GM19324 (cell line): ENCODE measurements at regions not wholly inside any gene's neighbourhood (a gene's known extent, or its start where the extent isn't known, plus 50 kb on each side); places are given as distances from the start of the nearest gene placed in this dataset.

Experiments used
- ATAC-seq: cut with Tn5 transposase; IDR thresholded peaks from one replicate; pipeline ENCODE4 v1.9.1; 2021; ENCODE audit warnings: mild to moderate bottlenecking, moderate library complexity; ENCODE audit not compliant: unreplicated experiment, low FRiP score

GRCh38 chr16:61344791-61345190, 691.4 kb downstream of the CDH8 start:
- ATAC-seq, result no peak

DNA sequence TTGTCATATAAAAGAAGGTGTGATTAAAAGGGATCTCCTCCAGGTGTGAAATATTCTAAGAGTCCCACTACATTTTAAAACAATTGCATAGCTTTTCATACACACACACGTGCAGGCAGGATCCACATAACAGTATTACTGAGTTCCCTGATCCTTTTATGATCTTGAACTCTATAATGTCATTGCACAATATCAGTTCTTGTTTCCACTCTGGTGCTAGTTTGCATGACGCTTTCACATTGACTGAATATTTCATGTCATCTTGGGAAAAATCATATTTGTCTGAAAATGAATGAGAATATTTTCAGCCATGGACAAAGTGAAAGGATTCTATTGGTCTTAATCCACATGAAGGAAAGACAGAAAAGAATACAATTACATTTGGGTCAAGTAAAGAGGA, 703.8 kb downstream of the CDH8 start:
- ATAC-seq, result no peak

- no peak for ATAC-seq
These were observed 712.2 kb downstream of the CDH8 start for GRCh38 chr16:61324044-61324443.

- no peak for ATAC-seq
These were observed 712.8 kb downstream of the CDH8 start for GRCh38 chr16:61323456-61323855.

DNA sequence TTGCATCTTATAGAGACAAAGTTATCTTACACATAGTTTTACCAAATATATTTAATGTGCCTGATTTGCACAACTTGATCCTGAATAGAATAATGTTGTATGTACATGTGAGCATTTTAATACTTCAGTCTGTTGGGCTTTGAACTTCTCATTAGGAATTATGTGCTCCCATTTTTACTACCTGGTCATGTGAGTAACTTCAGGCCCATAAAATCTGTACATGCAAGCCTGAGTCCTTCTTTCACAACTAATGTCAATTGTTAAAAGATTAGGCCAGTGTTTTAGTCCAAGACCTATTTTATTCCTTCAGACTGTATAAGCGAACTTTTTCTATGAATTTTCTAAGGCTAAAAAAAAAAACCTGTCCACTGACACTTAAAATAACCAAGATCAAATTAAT, 715.4 kb downstream of the CDH8 start:
- ATAC-seq, result no peak

DNA sequence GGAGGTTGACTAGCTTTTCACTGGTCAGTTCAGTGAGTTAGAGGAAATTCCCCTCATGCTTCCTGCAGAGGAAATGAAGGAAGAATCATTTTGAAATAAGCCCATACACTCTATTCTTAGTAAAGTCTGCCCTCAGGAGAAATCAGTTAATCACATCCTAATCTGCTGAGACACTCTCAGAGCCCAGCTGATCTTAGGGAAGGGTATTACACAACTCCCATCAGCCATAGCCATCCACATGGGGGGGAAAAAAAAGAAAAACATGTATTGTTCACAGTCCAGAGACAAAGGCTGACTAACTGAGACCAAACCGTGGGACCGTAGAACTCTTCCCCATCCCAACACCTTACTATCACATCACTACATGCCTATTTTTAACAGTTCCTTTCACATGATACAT, 722.3 kb downstream of the CDH8 start:
- ATAC-seq, result no peak

DNA sequence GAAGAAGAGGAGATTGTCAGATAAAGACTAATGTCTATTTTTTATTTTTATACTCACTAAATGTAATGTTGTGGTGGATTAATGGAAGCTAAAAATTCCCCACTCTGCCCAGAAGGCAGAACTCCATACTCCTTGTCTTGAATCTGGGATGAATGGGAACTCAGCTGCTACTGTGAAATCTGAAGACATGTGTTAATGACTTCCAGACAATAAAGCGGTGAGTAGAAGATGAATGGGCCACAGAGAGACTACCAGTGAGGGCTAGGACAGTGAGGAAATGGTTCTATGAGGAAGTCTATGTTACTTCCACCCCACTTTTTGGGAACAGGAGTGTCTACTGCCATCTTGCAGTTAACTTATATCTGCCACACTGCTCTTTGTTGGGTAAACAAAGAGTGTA, 726.9 kb downstream of the CDH8 start:
- no peak for ATAC-seq

DNA sequence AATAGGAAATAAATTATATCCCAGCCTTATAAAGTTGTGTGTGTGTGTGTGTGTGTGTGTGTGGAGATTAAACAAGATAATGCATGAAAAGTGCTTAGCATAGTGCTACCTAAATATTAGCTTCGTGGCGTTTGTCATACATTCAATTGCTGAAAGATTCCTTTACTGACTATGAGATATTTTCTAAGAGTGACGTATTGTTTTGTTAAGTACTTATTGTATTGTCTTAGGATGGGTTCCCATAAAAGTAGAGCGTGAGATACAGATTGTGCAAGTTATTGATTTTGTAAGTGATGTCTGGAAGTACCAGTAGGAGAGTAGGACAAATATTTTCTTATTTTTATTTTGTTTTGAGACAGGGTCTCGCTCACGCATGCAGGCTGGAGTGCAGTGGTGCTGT, 730.0 kb downstream of the CDH8 start:
- ATAC-seq, result no peak

DNA sequence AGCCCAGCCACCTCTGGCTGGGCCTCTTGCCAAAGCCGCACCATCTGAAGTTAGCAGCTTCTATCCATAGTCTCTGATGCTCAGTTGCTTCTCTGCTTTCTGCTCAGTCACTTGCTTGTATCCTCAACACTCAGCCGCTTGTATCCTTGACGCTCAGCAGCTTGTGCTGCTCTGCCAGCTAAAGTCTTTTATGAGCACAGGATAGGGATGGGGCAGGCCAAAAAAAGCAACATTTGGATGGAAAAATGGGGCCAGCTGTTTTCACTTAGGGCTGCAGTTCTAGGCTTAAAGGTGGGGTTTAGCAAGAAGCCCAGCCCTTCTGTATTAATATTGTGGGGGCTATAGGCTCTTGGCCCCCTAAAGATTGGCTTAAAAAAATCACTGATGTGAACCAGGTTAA, 739.4 kb downstream of the CDH8 start:
- ATAC-seq, result no peak

DNA sequence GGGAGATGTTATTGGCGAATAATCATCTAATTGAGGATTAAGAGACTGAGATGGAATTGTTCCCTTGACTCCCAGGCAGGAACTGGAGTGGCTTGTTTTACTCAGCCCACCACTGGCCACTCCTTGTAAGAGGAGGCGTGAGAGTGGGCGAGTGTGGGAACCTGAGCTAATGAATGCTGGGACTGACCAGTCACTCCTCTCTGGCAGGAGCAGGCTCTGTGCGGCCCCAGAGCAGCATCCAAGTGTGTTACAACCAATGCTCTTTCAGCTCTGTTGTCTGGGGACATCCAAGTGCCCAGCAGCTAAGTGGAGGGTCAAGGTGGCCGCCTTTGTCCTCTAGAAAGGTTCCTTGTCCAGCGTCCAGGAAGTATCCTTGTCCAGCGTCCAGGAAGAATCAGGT, 739.9 kb downstream of the CDH8 start:
- ATAC-seq, result no peak

DNA sequence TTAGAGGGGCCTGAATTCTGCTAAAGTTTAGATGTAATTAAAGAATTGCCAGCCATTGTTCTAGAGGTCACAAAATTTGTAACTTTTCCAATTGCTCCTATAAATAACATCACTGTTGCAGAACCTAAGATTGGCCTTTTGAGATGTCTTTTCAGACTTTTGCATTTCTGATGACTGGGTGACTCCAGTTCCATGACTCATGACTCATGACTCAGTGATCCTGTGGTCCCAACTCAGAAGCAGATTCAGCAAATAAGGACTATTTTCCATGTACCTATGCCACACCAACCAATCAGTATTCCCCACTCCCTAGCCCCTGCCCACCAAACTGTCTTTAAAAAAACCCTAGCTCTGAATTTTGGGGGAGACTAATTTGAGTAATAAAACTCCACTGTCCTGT, 740.9 kb downstream of the CDH8 start:
- no peak for ATAC-seq

GRCh38 chr16:61289141-61289540, 747.1 kb downstream of the CDH8 start:
- no peak for ATAC-seq

DNA sequence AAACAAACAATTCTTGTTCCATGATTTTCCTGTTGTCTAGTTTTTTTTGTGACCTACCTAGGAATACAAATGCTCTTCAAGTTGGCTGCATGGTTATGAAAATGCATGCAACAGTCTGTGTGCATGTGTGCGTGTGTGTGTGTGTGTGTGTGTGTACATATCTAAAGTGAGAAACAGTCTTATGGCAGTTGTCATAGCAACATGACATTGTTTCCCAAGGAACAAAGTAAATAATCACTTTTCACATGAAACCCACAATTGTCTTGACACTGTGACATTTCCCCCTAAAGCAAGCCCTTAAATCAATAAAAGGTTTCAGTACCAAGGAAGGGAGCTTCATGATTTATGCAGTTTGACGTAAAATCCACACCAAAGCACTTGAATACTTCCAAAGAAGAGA, 758.4 kb downstream of the CDH8 start:
- no peak for ATAC-seq

GRCh38 chr16:61274211-61274610, 762.0 kb downstream of the CDH8 start:
- no peak for ATAC-seq

DNA sequence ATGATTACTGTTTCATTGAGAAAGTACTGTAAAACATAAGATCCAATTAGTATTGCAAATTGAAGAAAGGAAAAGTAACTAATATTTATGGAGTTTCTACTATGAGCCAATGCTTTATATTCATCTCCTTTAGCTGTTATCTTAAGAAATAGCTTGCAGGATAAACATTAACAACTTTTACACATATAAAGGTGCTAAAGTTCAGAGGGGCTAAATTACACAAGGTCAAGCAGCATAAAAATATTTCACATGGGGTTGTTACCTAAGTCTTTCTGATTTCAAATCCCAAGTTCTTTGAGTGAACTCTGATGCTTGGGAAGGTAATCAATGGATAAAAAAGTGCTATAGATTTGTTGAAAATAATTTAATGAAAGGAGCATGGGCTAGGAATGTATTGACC, 765.5 kb downstream of the CDH8 start:
- ATAC-seq, result no peak

DNA sequence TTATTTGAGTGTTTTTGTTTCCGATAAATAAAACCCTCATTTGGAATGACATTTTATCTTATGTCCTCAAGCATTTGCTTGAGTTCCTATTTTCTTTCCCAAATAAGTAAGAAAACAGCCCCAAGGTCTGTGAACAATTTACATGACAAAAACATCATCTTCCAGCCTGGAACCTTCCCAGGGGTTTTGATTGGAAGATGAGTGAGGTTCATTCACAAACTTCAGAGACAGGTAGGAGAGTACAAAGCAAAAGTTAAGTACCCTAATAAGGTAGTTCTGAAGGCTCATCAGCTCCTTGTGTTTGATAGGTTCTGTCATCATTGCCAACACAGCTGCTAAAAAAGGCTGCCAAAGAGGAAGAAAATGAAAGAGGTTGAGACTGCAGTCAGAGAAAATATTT, 772.8 kb downstream of the CDH8 start:
- ATAC-seq, result no peak

- ATAC-seq, result no peak
These were observed 774.9 kb downstream of the CDH8 start for GRCh38 chr16:61261315-61261714.

DNA sequence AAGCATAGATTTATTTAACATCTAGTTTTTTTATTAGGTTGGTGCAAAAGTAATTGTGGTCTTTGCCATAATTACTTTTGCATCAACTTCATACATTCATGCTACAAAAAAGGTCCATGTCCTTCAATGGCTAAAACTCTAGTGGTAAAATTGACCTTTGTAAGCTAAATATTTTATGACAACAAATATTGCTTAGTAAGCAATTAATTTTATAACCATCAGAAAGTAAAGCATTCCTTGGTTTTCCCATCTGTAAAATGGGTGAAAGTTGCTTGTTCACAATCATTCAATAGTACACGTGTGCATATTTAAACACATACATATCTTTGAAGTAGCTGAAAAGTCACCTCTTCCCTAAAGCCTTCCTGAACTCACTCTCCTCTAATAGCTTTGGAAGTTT, 789.6 kb downstream of the CDH8 start:
- no peak for ATAC-seq

- ATAC-seq, result no peak
These were observed 792.3 kb downstream of the CDH8 start for GRCh38 chr16:61243954-61244353.

- no peak for ATAC-seq
These were observed 798.3 kb downstream of the CDH8 start for GRCh38 chr16:61237884-61238485.

DNA sequence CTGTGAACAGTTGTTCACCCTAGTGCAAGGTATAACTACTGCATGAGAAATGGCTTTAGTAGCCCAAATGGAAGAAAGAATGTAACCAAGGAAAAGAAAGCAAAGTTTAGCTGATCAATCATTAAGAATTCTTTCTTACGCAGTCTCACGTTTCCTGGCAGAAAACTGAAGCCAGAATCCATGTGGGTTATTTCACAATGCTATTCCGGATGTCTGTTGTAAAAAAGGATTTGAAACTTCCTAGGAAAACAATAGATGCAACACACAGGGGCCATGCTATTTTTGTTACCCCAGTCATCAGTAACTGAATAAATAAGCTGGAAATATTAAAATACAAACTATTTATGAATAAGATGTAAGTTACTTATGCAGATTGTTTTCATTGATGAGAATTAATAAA, 802.5 kb downstream of the CDH8 start:
- ATAC-seq, result no peak

DNA sequence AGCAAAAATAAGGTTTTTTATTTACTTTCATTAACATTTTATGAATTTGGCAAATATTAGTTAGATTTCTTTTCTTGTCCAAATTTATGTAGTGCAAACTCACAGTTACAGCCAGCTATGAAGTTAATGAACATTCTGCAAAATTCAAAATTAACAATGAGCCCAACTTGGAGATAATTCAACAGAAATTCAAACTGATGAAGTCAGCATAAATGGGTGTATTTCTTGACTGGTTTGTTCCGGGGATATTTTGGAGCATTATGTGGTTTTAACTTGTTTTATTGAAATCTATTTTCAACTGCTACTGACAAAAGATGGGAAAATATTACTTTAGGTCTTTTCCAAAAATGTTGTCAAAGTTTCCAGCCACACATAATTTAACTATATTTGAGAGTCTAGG, 807.9 kb downstream of the CDH8 start:
- no peak for ATAC-seq

- no peak for ATAC-seq
These were observed 820.6 kb downstream of the CDH8 start for GRCh38 chr16:61215605-61216004.
